ENCODE measurements at regions not wholly inside any gene's neighbourhood (a gene's known extent, or its start where the extent isn't known, plus 50 kb on each side); places are given as distances from the start of the nearest gene placed in this dataset.

- BruUV-seq (replicated peaks) = no TSS peak
- TF ChIP-seq EZH2 (IDR thresholded peaks at IDR 0.05) (no peak), ELF1 (IDR thresholded peaks at IDR 0.05; ENCODE audit: borderline replicate concordance, low read depth) (no peak), ZNF274 (IDR thresholded peaks at IDR 0.05; ENCODE audit: low read depth, low read length) (no peak)
- no peaks in the 10 kb centered on the region for H4K20me1 ChIP-seq (ENCODE audit: insufficient read depth)
- H3K36me3 ChIP-seq (ENCODE audit: control insufficient read depth in 1 of 2, insufficient read depth in 2 of 2, low read length in 2 of 2) = no peaks in the 10 kb centered on the region
- ATAC-seq = no peak
- ChIA-PET POLR2A (no interaction called here), RAD21 (ENCODE audit: low non-redundant PET in 1 of 2, low total read pairs in 2 of 2, uncharacterized antibody in 2 of 2, unreplicated experiment in 2 of 2) (no interaction called here), CTCF (no interaction called here)
- H3K9me3 ChIP-seq (ENCODE audit: control insufficient read depth in 1 of 2, insufficient read depth in 1 of 2, low read depth in 1 of 2, low read length in 2 of 2) = no peaks in the 10 kb centered on the region
- H2AFZ ChIP-seq (ENCODE audit: low read depth, low read length, poor library complexity, severe bottlenecking) = no peak overlapping the region
- H3K4me2 ChIP-seq (ENCODE audit: low read length) = no peak overlapping the region
- no peak overlapping the region for H3K9ac ChIP-seq (ENCODE audit: low read length)
- no peaks in the 10 kb centered on the region for H3K9me2 ChIP-seq (ENCODE audit: insufficient read depth)
- DNase-seq (ENCODE audit: low read depth, low spot score) = no peak
- H3K79me2 ChIP-seq (ENCODE audit: insufficient read depth, low read length) = no peaks in the 10 kb centered on the region
- no peak overlapping the region for H3K4me3 ChIP-seq (replicated peaks in 1 of 2; ENCODE audit: low read depth in 1 of 2, low read length in 2 of 2)
- H3K27me3 ChIP-seq (ENCODE audit: insufficient read depth, low read length) = no peaks in the 10 kb centered on the region
- H3K4me1 ChIP-seq (ENCODE audit: control insufficient read depth in 1 of 2, insufficient read depth in 2 of 2, low read length in 2 of 2) = no peaks in the 10 kb centered on the region
- no peak overlapping the region for H3K27ac ChIP-seq (ENCODE audit: low read depth, low read length)
- intact Hi-C loops (cut with micrococcal nuclease) = loop anchor here (5.0 kb wide), 1 partner anchor 1425 kb away; no protein-coding TSS in a partner anchor
These were observed 61.0 kb downstream of the OTOL1 start for GRCh38 chr3:161557445-161558150.

- Histone ChIP-seq H3K27ac (ENCODE audit: low read depth, low read length) (no peak overlapping the region), H3K4me2 (ENCODE audit: low read length) (no peak overlapping the region), H3K4me3 (replicated peaks in 1 of 2; ENCODE audit: low read depth in 1 of 2, low read length in 2 of 2) (no peak overlapping the region), H3K9me2 (ENCODE audit: insufficient read depth) (no peaks in the 10 kb centered on the region), H3K79me2 (ENCODE audit: insufficient read depth, low read length) (no peaks in the 10 kb centered on the region), H3K4me1 (ENCODE audit: control insufficient read depth in 1 of 2, insufficient read depth in 2 of 2, low read length in 2 of 2) (no peaks in the 10 kb centered on the region), H4K20me1 (ENCODE audit: insufficient read depth) (no peaks in the 10 kb centered on the region), H3K36me3 (ENCODE audit: control insufficient read depth in 1 of 2, insufficient read depth in 2 of 2, low read length in 2 of 2) (no peaks in the 10 kb centered on the region), H3K9ac (ENCODE audit: low read length) (no peak overlapping the region), H2AFZ (ENCODE audit: low read depth, low read length, poor library complexity, severe bottlenecking) (no peak overlapping the region), H3K27me3 (ENCODE audit: insufficient read depth, low read length) (no peaks in the 10 kb centered on the region), H3K9me3 (ENCODE audit: control insufficient read depth in 1 of 2, insufficient read depth in 1 of 2, low read depth in 1 of 2, low read length in 2 of 2) (no peaks in the 10 kb centered on the region)
- no TSS peak for BruUV-seq (replicated peaks)
- POLR2A ChIA-PET = no interaction called here
- no peak for ATAC-seq
- RAD21 ChIA-PET (ENCODE audit: low non-redundant PET in 1 of 2, low total read pairs in 2 of 2, uncharacterized antibody in 2 of 2, unreplicated experiment in 2 of 2) = no interaction called here
- intact Hi-C loops (cut with micrococcal nuclease) = loop anchor here (5.0 kb wide), 1 partner anchor 1424 kb away; no protein-coding TSS in a partner anchor
- no peak for DNase-seq (ENCODE audit: low read depth, low spot score)
- CTCF ChIA-PET = no interaction called here
- TF ChIP-seq POLR2A (IDR thresholded peaks at IDR 0.05; ENCODE audit: borderline replicate concordance, extremely low read depth, insufficient read depth, insufficient read length) (no peak), FOSL1 (IDR thresholded peaks at IDR 0.05; ENCODE audit: low read depth) (no peak), CTCF (IDR thresholded peaks at IDR 0.05 in 2 of 3, conservative IDR thresholded peaks at IDR 0.05 in 1 of 3; ENCODE audit: borderline replicate concordance in 1 of 3, insufficient read depth in 1 of 3, low read depth in 2 of 3, low read length in 2 of 3) (no peak), SRF (IDR thresholded peaks at IDR 0.05; ENCODE audit: low read depth) (no peak), POLR2AphosphoS5 (IDR thresholded peaks at IDR 0.05; ENCODE audit: low read depth, low read length) (no peak), ELF1 (IDR thresholded peaks at IDR 0.05; ENCODE audit: borderline replicate concordance, low read depth) (no peak), RAD21 (IDR thresholded peaks at IDR 0.05; ENCODE audit: low read depth) (no peak), YY1 (IDR thresholded peaks at IDR 0.05; ENCODE audit: extremely low read depth, insufficient replicate concordance, low read depth, low read length) (no peak), JUND (IDR thresholded peaks at IDR 0.05) (no peak), SIN3A (IDR thresholded peaks at IDR 0.05; ENCODE audit: low read depth) (no peak), ZFX (IDR thresholded peaks at IDR 0.05) (no peak), EGR1 (IDR thresholded peaks at IDR 0.05; ENCODE audit: low read depth) (no peak), REST (IDR thresholded peaks at IDR 0.05; ENCODE audit: low read depth) (no peak), ATF3 (IDR thresholded peaks at IDR 0.05) (no peak), CBX3 (IDR thresholded peaks at IDR 0.05; ENCODE audit: low read depth) (no peak)
These were observed 61.6 kb downstream of the OTOL1 start for GRCh38 chr3:161558236-161558635.

All from HCT116 (cell line).